VCaP (cell line): ENCODE measurements at regions not wholly inside any gene's neighbourhood (a gene's known extent, or its start where the extent isn't known, plus 50 kb on each side); places are given as distances from the start of the nearest gene placed in this dataset.
"Not testable (repeated sequence)": the region's sequence is repeated elsewhere in the genome, so short reads cannot be mapped to it uniquely, and the experiment has no call there.

Source experiments
- H3K27ac ChIP-seq: fragments of 450-650 bp; 2 replicates; pipeline ENCODE4 v1.5.1; 2017
- TF ChIP-seq, protein P1 (sequence below): fragments of 450-650 bp; conservative IDR thresholded peaks from 2 replicates; pipeline ENCODE4 v1.5.1; 2017; ENCODE audit warnings: mild to moderate bottlenecking, moderate library complexity

DNA sequence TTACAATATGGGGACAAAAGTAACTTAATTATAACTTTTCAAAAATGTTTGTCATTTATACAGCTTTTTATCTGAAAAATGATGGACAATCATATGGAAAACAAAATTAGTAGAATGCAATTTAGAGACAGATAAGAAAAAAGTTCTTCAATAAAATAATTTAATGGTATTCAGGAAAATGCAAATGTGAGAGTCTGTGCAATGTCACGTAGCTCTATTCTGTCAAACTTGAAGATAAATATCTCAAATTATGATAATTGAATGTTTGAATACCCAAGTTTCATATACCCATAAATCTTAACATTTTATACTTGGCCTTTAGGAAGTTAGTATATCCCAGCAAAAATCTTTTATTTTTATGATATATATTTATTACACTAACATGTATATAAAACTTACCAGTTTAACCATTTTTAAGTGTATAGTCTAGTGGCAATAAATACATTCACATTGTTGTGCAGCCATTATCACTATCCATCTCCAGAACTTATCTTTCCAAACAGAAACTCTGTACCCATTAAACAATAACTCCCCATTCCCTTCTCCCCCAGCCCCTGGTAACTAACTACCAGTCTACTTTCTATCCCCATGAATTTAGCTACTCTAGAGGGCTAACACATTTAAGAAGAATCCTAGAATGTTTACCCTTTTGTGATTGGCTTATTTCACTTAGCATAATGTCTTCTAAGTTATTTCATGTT lies 311.5 kb downstream of the SOCS6 start:
- TF ChIP-seq, protein P1, sequence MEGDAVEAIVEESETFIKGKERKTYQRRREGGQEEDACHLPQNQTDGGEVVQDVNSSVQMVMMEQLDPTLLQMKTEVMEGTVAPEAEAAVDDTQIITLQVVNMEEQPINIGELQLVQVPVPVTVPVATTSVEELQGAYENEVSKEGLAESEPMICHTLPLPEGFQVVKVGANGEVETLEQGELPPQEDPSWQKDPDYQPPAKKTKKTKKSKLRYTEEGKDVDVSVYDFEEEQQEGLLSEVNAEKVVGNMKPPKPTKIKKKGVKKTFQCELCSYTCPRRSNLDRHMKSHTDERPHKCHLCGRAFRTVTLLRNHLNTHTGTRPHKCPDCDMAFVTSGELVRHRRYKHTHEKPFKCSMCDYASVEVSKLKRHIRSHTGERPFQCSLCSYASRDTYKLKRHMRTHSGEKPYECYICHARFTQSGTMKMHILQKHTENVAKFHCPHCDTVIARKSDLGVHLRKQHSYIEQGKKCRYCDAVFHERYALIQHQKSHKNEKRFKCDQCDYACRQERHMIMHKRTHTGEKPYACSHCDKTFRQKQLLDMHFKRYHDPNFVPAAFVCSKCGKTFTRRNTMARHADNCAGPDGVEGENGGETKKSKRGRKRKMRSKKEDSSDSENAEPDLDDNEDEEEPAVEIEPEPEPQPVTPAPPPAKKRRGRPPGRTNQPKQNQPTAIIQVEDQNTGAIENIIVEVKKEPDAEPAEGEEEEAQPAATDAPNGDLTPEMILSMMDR = no peak
- H3K27ac ChIP-seq = no peak overlapping the region

DNA sequence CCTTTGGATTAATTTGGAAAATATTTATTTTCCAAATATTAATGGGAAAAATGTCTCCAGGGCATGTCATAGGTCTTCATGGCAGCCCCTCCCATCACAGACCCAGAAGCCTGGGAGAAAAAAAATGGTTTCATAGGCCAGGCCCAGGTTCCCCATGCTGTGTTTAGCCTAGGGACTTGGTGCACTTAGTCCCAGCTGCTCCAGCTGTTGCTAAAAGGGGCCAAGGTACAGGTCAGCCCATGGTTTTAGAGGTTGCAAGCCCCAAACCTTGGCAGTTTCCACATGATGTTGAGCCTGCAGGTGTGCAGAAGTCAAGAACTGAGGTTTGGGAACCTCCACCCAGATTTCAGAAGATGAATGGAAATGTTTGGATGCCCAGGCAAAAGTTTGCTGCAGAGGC lies 309.6 kb downstream of the SOCS6 start:
- TF ChIP-seq, protein P1 = no peak
- no peak overlapping the region for H3K27ac ChIP-seq

DNA sequence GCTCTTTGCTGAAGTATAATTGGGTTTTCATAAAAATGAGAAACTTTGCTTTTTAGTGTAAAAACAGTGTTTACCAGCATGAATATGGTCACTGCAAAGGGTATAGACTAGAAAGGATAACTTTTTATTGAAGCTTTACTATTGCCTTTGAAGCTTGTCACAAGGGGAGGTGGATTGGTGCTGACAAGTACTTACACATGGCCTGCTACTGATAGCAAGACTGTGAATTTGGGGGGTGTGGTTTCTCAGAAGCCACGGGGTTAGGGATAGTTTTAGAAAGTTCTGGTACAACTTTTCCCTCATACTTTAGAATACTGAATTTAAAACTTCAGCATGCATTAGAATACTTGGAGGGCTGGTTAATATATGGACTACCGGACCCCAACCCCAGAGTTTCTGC lies 294.1 kb downstream of the SOCS6 start:
- H3K27ac ChIP-seq = no peak overlapping the region
- TF ChIP-seq, protein P1 = no peak

DNA sequence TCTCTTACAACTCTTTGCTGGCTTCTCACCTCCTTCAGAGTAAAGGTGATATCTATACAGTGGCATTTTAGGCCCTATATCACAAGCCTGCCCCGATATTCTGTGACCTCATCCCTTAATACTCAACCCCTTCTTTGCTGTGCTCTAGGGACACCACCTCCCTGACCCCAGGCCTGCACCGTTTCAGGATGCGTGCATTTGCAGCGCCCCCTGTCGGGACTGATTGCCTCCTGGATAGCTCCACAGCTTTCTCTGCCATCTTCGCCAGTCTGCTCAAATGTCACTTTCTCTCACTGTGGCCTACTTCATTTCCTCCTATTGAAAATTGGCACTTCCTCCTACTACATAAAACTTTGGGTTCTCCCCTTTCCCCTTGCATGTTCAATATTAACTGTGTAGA lies 289.6 kb downstream of the SOCS6 start:
- TF ChIP-seq, protein P1 = no peak
- no peak overlapping the region for H3K27ac ChIP-seq

DNA sequence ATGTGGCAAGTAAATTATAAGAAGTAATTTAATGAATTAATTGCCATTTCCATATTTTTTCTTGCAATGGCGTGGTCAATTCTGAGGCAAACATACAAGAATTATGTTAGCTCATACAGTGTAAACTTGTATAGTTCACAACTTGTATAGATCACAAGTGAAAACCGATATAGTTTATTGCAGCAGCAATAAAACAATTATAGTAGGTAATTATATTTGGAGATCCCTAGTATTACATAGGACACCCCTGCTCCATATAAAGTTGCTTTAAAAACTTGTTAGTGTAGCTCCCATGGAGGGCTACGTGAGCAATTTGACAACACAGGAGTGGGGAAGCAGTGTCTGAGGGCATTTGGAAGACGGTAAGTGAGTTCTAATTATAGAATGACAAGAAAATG lies 288.2 kb downstream of the SOCS6 start:
- TF ChIP-seq, protein P1 = no peak

DNA sequence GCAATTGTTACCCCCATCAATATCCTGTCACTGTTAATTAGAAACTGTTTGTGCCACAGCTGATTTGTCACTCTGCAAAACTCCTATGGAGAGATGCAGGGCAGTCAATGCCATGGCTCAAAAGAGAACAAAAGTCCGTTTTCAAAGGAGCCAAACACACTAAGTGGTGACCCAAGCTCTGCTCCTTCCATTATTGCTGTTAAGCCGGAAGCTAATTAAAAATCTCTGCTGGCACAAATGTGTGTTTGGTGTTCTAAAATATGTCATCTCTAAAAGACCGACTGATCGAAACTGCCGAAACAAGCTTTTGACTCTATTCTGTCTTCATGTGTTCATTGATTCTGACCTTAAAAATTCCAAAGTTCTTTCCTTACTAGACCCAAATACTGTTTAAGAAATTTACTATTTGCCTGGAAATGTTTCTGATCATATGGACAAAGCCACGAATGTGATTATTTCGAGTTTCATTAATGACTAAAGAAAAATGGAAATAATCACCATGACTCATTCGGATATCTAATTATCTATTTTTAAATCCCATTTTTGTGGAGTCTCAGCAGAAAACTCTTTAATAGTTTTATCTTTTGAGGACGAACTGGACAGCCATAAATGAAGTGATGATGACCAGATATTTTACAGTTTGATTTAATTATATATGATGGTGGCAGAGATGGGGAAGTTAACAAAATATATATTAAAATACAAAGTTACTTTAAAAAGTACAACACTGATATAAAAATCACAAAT lies 287.6 kb downstream of the SOCS6 start:
- H3K27ac ChIP-seq = no peak overlapping the region
- TF ChIP-seq, protein P1 = no peak

More for the DNA sequence above, 288.2 kb downstream of the SOCS6 start:
- no peak overlapping the region for H3K27ac ChIP-seq

DNA sequence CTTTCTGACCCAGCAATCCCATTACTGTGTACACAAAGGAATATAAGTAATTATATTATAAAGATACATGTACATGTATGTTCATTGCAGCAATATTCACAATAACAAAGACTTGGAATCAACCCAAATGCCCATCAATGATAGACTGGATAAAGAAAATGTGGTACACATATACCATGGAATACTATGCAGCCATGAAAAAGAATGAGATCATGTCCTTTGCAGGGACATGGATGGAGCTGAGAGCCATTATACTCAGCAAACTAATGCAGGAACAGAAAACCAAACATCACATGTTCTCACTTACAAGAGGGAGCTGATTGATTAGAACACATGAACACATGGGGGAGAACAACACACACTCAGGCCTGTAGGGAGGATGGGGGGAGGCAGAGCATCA lies 286.1 kb downstream of the SOCS6 start:
- not testable (repeated sequence) for H3K27ac ChIP-seq

DNA sequence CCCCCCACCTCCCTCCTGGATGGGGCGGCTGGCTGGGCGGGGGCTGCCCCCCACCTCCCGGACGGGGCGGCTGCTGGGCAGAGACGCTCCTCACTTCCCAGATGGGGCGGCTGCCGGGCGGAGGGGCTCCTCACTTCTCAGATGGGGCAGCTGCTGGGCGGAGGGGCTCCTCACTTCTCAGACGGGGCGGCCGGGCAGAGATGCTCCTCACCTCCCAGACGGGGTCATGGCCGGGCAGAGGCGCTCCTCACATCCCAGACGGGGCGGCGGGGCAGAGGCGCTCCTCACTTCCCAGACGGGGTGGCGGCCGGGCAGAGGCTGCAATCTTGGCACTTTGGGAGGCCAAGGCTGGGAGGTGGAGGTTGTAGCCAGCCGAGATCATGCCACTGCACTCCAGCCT lies 280.8 kb downstream of the SOCS6 start:
- H3K27ac ChIP-seq = not testable (repeated sequence)
